Progenitor cell of endocrine pancreas (in vitro differentiated cells): ENCODE measurements at regions not wholly inside any gene's neighbourhood (a gene's known extent, or its start where the extent isn't known, plus 50 kb on each side); places are given as distances from the start of the nearest gene placed in this dataset.
"Not testable (repeated sequence)": the region's sequence is repeated elsewhere in the genome, so short reads cannot be mapped to it uniquely, and the experiment has no call there.

Experiments
- DNase-seq: peaks from one replicate; pipeline ENCODE4 v3.0.0; 2021; ENCODE audit warnings: low spot score; ENCODE audit not compliant: unreplicated experiment
- H3K27ac Mint-ChIP-seq: 2 replicates; pipeline ENCODE4 v1.8.0; 2021; ENCODE audit warnings: mild to moderate bottlenecking, moderate library complexity, mixed read lengths
- H3K27me3 Mint-ChIP-seq: 2 replicates; pipeline ENCODE4 v1.8.0; 2021; ENCODE audit warnings: mixed read lengths
- H3K36me3 Mint-ChIP-seq: 2 replicates; pipeline ENCODE4 v1.8.0; 2022; ENCODE audit warnings: mixed read lengths; ENCODE audit not compliant: insufficient read depth
- H3K4me1 Mint-ChIP-seq: 2 replicates; pipeline ENCODE4 v1.8.0; 2021; ENCODE audit warnings: low read depth, mixed read lengths
- H3K4me3 Mint-ChIP-seq: 2 replicates; pipeline ENCODE4 v1.8.0; 2021; ENCODE audit warnings: low read depth, mild to moderate bottlenecking, moderate library complexity, mixed read lengths
- H3K9me3 Mint-ChIP-seq: 2 replicates; pipeline ENCODE4 v1.8.0; 2021; ENCODE audit warnings: low read depth, mixed read lengths
- TF ChIP-seq, protein P1 (sequence below): fragments of 200-600 bp; sonication (generic); IDR thresholded peaks from one replicate; pipeline ENCODE4 v1.5.0; 2021; ENCODE audit warnings: antibody characterized with exemption, mild to moderate bottlenecking; ENCODE audit not compliant: unreplicated experiment

DNA sequence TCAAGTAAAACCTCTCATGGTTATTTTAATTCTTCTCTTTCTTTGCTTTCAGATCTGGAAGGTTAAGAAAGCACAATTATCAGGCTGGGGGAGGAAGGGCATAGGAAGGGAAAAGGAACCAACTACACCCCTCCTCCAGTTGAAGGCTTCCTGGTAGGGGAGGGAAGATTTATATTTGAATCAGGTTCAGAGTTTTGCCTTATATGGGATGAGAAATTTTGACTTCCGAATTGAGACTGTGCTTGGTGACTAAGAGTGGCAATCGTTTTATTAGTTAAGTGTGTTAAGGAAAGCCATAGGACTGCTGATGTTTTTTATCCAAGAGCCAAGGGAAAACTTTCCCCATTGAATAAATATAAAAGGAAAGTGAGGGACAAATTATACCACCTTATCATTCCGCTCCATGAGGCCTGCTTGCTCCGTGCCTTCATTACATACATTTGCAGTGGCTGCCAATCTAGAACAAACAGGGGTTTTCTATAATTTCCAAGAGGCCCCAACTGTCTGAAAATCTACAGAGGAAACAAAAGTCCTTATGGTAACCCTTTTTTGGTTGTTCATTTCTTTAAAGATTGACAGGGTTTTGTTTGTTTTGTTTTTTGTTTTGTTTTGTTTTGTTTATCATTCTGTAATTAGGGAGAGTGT is 115.7 kb upstream of the EPB41L4A start:
- Mint-ChIP-seq H3K27me3 (peaks cover 48% of the 10 kb centered on the region), H3K9me3 (no peaks in the 10 kb centered on the region), H3K27ac (no peak overlapping the region), H3K4me3 (no peak overlapping the region), H3K36me3 (no peaks in the 10 kb centered on the region), H3K4me1 (peaks cover 34% of the 10 kb centered on the region)
- no peak for DNase-seq
- TF ChIP-seq, protein P1, sequence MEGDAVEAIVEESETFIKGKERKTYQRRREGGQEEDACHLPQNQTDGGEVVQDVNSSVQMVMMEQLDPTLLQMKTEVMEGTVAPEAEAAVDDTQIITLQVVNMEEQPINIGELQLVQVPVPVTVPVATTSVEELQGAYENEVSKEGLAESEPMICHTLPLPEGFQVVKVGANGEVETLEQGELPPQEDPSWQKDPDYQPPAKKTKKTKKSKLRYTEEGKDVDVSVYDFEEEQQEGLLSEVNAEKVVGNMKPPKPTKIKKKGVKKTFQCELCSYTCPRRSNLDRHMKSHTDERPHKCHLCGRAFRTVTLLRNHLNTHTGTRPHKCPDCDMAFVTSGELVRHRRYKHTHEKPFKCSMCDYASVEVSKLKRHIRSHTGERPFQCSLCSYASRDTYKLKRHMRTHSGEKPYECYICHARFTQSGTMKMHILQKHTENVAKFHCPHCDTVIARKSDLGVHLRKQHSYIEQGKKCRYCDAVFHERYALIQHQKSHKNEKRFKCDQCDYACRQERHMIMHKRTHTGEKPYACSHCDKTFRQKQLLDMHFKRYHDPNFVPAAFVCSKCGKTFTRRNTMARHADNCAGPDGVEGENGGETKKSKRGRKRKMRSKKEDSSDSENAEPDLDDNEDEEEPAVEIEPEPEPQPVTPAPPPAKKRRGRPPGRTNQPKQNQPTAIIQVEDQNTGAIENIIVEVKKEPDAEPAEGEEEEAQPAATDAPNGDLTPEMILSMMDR: no peak

- Mint-ChIP-seq H3K4me3 (no peak overlapping the region), H3K4me1 (peaks cover 34% of the 10 kb centered on the region), H3K27ac (no peak overlapping the region), H3K9me3 (no peaks in the 10 kb centered on the region), H3K36me3 (no peaks in the 10 kb centered on the region), H3K27me3 (peaks cover 48% of the 10 kb centered on the region)
- TF ChIP-seq, protein P1: no peak
- no peak for DNase-seq
Observed at GRCh38 chr5:112535356-112535755, 116.3 kb upstream of the EPB41L4A start.

DNA sequence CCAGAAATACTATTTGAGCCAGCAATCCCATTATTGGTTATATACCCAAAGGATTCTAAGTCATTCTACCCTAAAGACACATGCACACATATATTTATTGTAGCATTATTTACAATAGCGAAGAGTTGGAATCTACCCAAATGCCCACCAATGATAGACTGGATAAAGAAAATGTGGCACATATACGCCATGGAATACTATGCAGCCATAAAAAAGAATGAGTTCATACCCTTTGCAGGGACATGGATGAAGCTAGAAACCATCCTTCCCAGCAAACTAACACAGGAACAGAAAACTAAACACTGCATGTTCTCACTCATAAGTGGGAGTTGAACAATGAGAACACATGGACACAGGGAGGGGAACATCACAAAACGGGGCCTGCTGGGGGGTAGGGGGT is 125.5 kb upstream of the EPB41L4A start:
- H3K9me3 Mint-ChIP-seq, H3K27me3 Mint-ChIP-seq, H3K36me3 Mint-ChIP-seq, H3K4me1 Mint-ChIP-seq, H3K27ac Mint-ChIP-seq, DNase-seq, H3K4me3 Mint-ChIP-seq: not testable (repeated sequence)

DNA sequence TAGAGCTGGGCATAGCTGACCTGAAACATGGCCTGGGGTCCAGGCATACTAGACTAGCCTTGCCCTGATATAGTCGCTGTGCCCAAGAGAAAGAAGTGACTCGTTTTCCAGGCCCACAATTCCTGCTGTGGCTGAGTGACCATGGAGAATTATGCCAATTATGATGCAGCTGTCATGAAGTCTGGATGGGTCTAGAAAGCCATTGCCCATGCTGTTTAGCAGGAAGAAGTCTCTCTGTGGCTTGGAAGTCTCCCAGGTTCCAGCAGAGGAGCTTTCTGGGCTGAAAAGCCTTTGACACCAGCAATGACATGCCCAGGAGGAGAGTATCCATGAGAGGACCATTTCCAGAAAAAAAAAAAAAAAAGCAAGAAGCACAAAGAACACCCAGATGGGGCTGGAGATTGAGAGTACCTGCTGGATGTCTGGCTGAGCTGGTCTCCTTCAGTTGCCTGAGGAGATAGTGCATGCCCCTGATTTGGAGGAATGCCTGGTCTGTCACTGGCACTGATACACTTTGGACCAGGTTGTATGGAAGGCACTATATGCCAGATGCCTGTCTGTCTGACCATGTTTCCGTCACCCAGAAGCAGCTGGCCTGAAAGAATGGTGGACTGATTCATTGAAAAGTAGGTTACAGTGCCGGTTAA is 128.0 kb upstream of the EPB41L4A start:
- TF ChIP-seq, protein P1: no peak
- peaks cover 9% of the 10 kb centered on the region for H3K4me1 Mint-ChIP-seq
- H3K9me3 Mint-ChIP-seq: no peaks in the 10 kb centered on the region
- no peak overlapping the region for H3K27ac Mint-ChIP-seq
- no peak overlapping the region for H3K4me3 Mint-ChIP-seq
- peaks cover 10% of the 10 kb centered on the region for H3K27me3 Mint-ChIP-seq
- H3K36me3 Mint-ChIP-seq: no peaks in the 10 kb centered on the region
- no peak for DNase-seq

DNA sequence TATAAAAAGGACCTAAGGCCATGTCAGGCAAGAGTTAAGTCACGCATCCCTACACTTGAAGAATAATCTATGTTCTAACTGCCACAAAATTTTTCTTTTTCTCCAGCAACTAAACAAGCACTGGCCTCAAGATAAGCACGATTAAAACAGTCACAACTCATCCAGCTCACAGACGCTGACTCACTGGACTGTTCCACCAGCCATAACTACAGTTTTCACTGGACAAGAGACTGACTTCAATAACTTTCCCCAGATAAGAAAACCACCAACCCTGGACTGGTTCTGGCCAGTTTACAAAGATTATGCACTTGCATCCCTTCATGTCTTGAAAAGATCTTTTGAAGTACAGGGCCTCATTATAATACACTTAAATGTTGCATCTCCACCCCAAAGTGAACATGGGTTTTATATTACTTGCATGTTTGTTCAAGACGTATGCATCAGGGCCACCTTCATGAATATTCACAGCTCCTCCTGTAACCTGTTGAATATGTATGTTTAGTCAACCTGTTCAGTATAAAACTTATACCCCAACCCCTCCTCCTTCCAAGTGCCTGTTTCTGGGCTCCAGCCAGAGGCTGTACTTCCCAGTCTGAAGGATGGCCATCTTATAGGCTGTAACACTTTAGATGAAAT is 129.3 kb upstream of the EPB41L4A start:
- Mint-ChIP-seq H3K4me1 (peaks cover 9% of the 10 kb centered on the region), H3K4me3 (no peak overlapping the region), H3K36me3 (no peaks in the 10 kb centered on the region), H3K9me3 (no peaks in the 10 kb centered on the region), H3K27me3 (peaks cover 4% of the 10 kb centered on the region), H3K27ac (peak overlapping the region; percentile 25)
- TF ChIP-seq, protein P1: no peak
- DNase-seq: no peak

DNA sequence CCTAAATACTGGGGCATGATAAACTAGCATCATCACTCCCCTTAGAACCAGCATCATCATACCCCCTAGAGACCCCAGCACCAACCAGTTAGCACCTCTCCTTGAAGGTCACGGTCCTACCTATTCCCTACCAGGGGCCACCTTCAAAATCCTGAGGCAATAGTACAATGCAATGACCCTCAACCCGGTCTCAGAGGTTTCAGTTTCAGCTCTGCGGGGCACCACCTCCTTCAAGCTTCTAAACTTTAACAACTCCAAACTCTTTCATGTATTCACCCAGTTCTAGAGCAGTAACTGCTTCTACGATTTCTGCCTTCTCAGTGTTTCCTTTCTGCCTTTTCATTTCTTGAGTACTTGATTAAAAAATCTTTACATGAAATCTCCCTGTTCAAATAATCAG is 130.1 kb upstream of the EPB41L4A start:
- H3K27ac Mint-ChIP-seq: no peak overlapping the region
- H3K27me3 Mint-ChIP-seq: peaks cover 4% of the 10 kb centered on the region
- no peak for DNase-seq
- no peak overlapping the region for H3K4me3 Mint-ChIP-seq
- TF ChIP-seq, protein P1: no peak
- H3K9me3 Mint-ChIP-seq: no peaks in the 10 kb centered on the region
- no peaks in the 10 kb centered on the region for H3K36me3 Mint-ChIP-seq
- peaks cover 9% of the 10 kb centered on the region for H3K4me1 Mint-ChIP-seq
